Stimulated activated CD8-positive, alpha-beta memory T cell treated with anti-CD3 and anti-CD28 coated beads, Interleukin-2, amount 100 ng/mL, for 1 hour (primary cell): ENCODE measurements at regions not wholly inside any gene's neighbourhood (a gene's known extent, or its start where the extent isn't known, plus 50 kb on each side); places are given as distances from the start of the nearest gene placed in this dataset.

Experiments used
- DNase-seq, 2 donors: peaks; one replicate each; pipeline ENCODE4 v3.0.0-alpha.2; 2020; ENCODE audit warnings: low read depth in 2 of 2

GRCh38 chr6:147811913-147812629 lies 303.6 kb downstream of the SAMD5 start:
- DNase-seq = no peak

- no peak for DNase-seq
These were observed 308.7 kb downstream of the SAMD5 start for GRCh38 chr6:147817042-147817689.

DNA sequence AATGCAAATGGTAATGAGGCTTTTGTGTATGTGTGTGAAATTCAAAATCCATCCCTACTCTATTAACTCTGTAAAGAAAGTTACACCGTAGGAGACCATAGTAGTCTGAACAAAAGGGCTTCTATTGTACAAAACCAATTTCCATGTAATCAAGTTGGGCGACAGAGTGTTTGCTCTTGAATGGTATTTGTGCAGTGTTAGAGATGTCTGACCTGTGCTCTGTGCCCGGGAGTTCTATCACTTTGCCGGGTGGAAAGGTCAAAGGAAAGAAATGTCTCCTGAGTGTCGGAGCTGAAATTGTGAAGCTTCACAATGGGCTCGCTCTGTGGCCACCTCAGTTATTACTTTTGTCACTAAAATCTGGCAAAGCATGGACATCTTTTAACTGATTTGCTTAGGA lies 312.0 kb downstream of the SAMD5 start:
- no peak for DNase-seq

DNA sequence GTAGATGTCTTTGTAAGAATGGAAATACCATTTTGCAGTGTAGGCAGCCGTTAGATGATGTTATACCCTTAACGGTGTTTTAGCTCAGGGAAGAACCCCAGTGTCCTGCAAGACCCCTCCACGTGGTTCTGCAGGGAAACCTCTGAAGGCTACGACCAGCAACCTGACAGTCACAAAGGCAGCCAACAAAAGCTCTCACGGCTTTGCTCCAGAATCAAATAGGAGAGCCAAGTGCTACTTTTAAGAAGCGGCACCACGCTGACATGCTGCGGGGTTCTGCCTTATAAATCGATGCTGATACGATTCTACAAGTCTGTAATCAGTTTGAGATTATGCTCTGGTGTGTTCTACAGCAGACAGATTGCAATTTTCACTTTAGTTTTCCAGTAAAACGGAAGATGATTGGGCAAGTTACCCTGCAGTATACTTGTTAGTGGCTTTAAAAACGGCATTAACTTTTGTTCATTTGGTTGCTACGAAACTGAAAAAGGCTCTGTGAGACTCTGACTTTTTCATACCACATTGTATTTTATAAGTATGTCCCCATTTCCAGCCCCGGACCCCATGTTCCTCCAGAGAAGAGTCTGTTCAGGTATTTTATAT lies 312.9 kb downstream of the SAMD5 start:
- DNase-seq = no peak

DNA sequence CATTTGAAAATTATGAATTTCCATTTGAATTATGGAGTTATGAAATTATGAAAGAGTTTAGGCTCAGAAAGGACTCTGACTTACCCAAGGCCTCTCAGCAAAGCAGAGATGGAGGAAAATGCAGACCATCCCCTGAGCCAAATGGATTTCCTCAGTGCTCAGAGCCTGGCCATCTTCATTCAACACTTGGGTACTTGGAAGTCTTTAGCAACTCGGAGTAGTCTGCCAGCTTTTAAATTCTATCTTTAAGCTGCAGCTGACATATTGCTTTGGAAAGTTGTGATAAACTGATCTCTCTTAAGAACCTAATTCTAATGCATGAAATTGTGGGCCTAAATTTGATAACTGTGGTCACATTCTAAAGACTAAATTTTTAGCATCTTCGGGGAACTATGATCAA lies 315.4 kb downstream of the SAMD5 start:
- DNase-seq = no peak

DNA sequence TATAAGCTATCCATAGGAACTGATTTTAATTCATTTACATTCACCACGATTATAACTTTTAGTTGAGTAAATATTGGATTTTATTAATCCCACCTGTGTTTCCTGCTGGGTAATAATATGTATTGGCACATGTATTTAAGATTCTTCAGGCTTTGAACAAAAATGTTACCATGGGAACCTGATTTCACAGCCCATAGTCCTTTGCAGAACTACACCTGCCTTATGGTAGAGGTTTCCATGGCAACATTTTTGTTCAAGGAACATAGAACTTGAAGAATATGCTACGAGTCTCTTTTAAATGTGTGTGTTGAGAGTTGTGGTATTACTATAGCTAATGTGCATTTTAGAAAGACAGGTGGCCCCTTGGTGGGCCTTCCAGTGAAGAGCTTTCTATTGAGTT lies 317.4 kb downstream of the SAMD5 start:
- no peak for DNase-seq

- DNase-seq = no peak
These were observed 318.2 kb downstream of the SAMD5 start for GRCh38 chr6:147826698-147827097.

- DNase-seq = no peak
These were observed 320.9 kb downstream of the SAMD5 start for GRCh38 chr6:147829418-147829817.

DNA sequence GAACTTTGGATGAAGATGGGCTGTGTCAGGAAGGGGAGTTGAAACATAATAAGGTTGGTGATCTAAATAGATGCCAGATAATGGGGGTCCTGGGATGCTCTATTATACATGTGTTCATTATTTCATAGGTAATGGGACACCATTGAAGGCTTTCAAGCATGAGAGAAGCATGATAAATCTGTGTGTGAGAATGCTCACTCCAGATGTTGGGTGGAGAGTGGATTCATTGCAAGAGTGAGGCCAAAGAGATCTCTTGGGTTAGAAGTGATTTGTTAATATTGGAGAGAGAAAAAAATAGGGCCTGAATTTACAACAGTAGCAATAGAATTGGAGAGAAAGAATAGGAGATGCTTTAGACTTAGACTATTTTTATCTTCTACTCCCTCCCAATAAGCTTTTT lies 321.3 kb downstream of the SAMD5 start:
- DNase-seq = no peak

DNA sequence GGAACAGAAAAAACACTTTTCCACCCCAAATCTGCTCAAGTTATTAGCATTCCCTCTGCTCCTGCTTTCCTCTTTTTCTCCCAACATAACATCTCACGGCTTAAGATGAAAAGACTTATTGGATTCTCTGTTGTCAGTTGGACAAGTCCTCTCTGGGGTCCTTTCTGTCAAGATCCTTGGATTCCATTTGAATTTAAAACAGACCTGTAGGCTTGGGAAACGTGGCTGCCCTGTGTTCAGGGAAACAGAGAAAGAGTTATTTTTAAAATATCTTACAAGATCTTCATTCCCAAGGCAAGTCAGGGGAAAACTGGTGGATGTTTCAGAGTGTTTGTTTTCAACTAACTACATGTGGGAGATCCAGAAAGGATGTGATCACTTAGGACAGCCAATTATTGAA lies 322.9 kb downstream of the SAMD5 start:
- DNase-seq = no peak

DNA sequence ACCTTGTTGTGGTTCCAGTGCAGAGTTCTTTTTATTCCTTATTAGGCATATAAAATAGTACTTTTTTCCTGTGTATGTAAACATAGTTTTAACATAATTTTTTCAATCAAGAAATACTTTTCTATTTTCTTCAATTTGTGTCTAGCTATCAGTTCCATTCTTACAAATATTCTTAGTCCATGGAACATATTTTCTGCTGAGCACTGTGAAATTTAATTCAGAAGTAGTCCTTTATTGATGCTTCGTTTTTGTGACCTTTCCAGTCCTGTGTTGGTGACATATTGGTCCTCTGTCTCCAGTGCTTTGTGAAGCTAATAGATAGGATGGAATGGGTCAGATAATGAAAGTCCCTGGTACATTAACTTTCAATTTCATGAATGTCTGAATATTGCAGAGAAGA lies 325.1 kb downstream of the SAMD5 start:
- no peak for DNase-seq

- DNase-seq = no peak
These were observed 325.7 kb downstream of the SAMD5 start for GRCh38 chr6:147834084-147834776.

DNA sequence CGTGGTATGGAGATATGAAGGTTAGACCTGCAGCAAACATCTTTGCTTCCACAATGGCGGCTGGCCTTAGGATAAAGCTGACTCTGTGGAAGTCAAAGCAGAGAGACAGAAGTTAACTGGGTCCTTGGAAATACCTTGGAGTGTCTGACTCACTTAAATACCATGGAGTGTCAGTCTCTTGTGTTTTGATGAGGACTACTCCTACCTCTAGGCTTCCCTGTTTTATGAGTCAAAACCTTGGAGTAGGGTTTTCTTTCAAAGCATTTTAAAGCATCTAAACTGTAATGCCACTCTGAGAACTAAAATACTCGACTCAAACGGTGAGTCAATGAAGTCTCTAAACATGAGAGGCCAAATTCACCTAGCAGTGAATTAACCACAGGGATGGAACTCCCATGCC lies 329.1 kb downstream of the SAMD5 start:
- DNase-seq = no peak

DNA sequence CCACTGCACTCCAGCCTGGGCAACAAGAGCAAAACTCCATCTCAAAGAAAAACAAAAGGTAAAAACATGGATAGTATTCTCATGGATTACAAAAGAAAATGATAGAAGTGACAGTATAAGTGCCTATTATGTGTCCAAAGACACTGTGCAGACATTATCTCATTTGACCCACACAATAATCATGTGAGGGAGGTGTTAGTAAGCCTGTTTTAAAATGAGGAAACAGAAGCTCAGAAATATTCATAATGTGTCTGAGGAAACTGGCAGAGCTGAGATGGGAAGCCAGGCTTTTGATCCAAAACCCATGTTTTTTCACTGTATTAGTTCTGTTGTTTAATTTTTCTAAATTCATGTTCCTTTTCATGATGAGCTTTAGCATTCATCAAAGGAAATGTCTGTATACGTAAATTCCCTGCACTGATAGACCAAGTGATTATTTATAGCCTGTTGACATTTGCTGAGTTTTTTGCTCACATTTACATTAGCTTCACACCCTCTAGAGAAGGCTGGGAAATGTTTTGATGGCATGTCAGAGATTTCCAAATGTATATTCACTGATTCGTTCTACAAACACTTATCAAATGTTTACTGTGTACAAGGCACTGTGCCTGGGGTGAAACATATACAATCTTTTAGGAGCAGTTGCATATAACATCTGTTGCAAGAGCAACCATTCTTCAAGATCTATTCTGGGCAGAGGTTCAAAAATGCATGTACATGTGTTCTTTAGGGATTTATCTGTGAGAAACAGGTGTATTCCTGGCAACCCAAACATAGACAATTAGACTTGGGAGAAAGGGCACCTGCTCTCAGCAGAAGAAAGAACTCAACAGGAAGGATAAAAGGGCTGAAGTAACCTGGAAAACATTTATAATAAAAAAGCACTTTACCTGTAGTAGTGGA lies 331.5 kb downstream of the SAMD5 start:
- no peak for DNase-seq

GRCh38 chr6:147841547-147842148 lies 333.2 kb downstream of the SAMD5 start:
- no peak for DNase-seq

DNA sequence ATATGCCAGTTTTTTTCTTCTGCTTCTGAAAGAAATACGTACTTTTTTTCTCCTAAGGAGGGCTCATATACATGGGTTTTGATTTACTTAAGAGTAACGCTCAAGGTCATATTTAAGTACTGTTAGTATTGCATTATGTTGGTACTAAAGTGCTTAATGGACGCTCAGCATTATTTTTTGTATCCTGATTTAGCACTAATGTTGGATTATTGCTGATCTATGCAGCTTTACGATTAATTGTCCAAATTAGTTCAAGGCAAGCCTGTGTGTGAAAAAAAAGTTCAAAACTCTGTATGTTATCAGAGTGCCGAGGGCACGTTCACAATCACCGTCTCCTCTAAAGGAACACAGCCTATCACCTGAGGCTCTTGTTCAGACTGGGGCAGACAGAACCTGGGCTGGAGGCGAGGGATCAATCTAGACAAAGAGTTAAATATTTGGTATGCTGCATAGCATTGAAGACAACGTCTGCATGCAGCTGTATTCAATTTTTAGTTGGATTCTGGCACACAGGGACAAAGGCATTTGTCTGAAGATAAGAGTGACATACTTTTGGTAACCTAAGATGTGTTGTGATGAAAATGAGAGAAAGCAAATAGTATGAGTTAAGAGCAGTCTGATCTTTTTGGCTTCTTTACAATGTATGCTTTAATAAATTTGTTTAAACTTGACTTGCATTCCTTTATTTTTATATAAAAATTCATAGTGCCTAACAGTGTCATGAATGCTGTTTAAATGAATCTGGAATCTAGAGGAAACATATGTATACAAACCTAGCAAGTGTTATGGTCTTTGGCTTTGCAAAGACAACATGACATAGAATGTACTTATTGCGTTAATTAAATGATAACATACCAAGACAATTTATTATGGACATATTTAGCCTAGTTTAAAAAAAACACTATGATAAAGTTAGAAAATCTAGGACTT lies 341.2 kb downstream of the SAMD5 start:
- DNase-seq = no peak

DNA sequence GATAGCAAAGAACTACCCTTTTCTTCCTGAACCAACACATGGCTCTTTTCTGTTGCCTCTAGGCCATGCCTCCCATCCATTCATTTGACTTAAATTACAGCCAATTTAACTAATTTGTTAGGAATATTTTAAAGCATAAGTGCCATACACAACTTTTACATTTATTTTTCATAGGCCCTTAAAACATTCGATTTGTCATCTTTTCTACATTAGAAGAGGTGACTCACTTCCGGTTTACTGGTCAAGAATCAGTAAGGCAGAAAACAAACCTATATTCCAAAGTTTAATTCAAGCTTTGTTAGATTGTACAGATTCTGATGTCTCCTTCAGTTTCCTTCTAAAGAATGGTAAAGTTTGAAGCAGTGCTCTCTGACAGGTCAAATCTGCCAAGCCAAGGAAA lies 344.3 kb downstream of the SAMD5 start:
- no peak for DNase-seq

GRCh38 chr6:147853574-147853973 lies 345.1 kb downstream of the SAMD5 start:
- DNase-seq = no peak

GRCh38 chr6:147855803-147856482 lies 347.5 kb downstream of the SAMD5 start:
- DNase-seq = no peak

GRCh38 chr6:147856687-147857086 lies 348.2 kb downstream of the SAMD5 start:
- DNase-seq = no peak
